HEK293T (cell line): ENCODE measurements at regions not wholly inside any gene's neighbourhood (a gene's known extent, or its start where the extent isn't known, plus 50 kb on each side); places are given as distances from the start of the nearest gene placed in this dataset.

Source experiments
- ARNT ChIP-seq: fragments of 450-650 bp; IDR thresholded peaks from 2 replicates; pipeline ENCODE4 v1.6.1; 2017; ENCODE audit warnings: mild to moderate bottlenecking
- BHLHE40 ChIP-seq: fragments of 450-650 bp; IDR thresholded peaks from 2 replicates; pipeline ENCODE4 v1.6.1; 2016; ENCODE audit warnings: mild to moderate bottlenecking, moderate library complexity, borderline replicate concordance
- CTBP1 ChIP-seq: fragments of 450-650 bp; IDR thresholded peaks from 2 replicates; pipeline ENCODE4 v1.6.1; 2016; ENCODE audit warnings: borderline replicate concordance
- ELF4 ChIP-seq: fragments of 450-650 bp; IDR thresholded peaks from 2 replicates; pipeline ENCODE4 v1.6.1; 2017; ENCODE audit warnings: antibody characterized with exemption
- FOXA1 ChIP-seq: fragments of 450-650 bp; IDR thresholded peaks from 2 replicates; pipeline ENCODE4 v1.6.1; 2016; ENCODE audit warnings: mild to moderate bottlenecking
- FOXK2 ChIP-seq: fragments of 450-650 bp; IDR thresholded peaks from 2 replicates; pipeline ENCODE4 v1.6.1; 2016; ENCODE audit warnings: mild to moderate bottlenecking
- FOXM1 ChIP-seq: fragments of 450-650 bp; IDR thresholded peaks from 2 replicates; pipeline ENCODE4 v1.6.1; 2017; ENCODE audit warnings: mild to moderate bottlenecking, borderline replicate concordance
- HDGF ChIP-seq: fragments of 450-650 bp; IDR thresholded peaks from 2 replicates; pipeline ENCODE4 v1.6.1; 2017; ENCODE audit warnings: antibody characterized with exemption, borderline replicate concordance
- L3MBTL2 ChIP-seq: fragments of 450-650 bp; conservative IDR thresholded peaks from 2 replicates; pipeline ENCODE4 v1.6.1; 2016; ENCODE audit warnings: mild to moderate bottlenecking
- NFRKB ChIP-seq: fragments of 450-650 bp; IDR thresholded peaks from 2 replicates; pipeline ENCODE4 v1.6.1; 2016; ENCODE audit warnings: mild to moderate bottlenecking, moderate library complexity
- SP1 ChIP-seq: fragments of 450-650 bp; IDR thresholded peaks from 2 replicates; pipeline ENCODE4 v1.6.1; 2017
- SUZ12 ChIP-seq: fragments of 450-650 bp; IDR thresholded peaks from 2 replicates; pipeline ENCODE4 v1.6.1; 2016; ENCODE audit warnings: mild to moderate bottlenecking
- TARDBP ChIP-seq: fragments of 450-650 bp; IDR thresholded peaks from 2 replicates; pipeline ENCODE4 v1.6.1; 2016
- ZNF384 ChIP-seq: fragments of 450-650 bp; IDR thresholded peaks from 2 replicates; pipeline ENCODE4 v1.6.1; 2016

DNA sequence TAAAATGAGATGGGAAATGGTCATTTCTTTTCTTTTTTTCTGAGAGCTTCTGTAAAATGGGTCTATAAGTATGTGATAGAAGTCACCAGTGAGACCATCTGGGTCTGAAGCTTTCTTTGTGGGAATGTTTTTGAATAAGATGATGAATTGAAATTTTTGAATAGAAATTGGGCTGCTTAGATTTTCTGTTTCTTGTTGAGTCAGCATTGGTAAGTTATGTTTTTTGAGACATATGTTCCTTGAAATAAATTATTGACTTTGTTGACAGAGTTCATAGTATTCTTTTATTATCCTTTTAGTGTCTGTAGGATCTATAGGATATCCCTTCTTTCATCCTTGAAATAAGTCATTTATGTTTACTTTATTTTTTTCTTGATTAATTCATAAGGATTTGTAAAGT is 208.1 kb downstream of the OPA1 start:
- TF ChIP-seq ARNT (no peak), SP1 (no peak), CTBP1 (no peak), FOXK2 (no peak), FOXM1 (no peak), BHLHE40 (no peak), ELF4 (no peak), TARDBP (no peak), SUZ12 (no peak), HDGF (no peak), NFRKB (no peak), FOXA1 (no peak), ZNF384 (no peak), L3MBTL2 (no peak)
